Activated CD8-positive, alpha-beta T cell treated with anti-CD3 and anti-CD28 coated beads for 36 hours (primary cell): ENCODE measurements at regions not wholly inside any gene's neighbourhood (a gene's known extent, or its start where the extent isn't known, plus 50 kb on each side); places are given as distances from the start of the nearest gene placed in this dataset.

Experiments used
- ATAC-seq: fragments of 200-7000 bp; cut with Tn5 transposase; one replicate; pipeline ENCODE4 v1.10.0; 2021; ENCODE audit warnings: mild to moderate bottlenecking, moderate library complexity
- CTCF ChIA-PET: fragments of 350-600 bp; sonication (Branson Sonifier 250); formaldehyde crosslinking; loops from one replicate; lab custom pipeline; 2021; ENCODE audit warnings: antibody characterized with exemption; lab: Charles Lee
- POLR2A ChIA-PET: fragments of 350-600 bp; sonication (Branson Sonifier 250); formaldehyde crosslinking; loops from one replicate; lab custom pipeline; 2021; ENCODE audit warnings: antibody characterized with exemption; lab: Charles Lee
- DNase-seq: peaks from one replicate; pipeline ENCODE4 v3.0.0-alpha.2; 2020
- H3K27ac Mint-ChIP-seq: one replicate; pipeline ENCODE4 v1.8.0; 2021; ENCODE audit warnings: mild to moderate bottlenecking, mixed read lengths
- H3K27me3 Mint-ChIP-seq: one replicate; pipeline ENCODE4 v1.8.0; 2021; ENCODE audit warnings: mixed read lengths
- H3K36me3 Mint-ChIP-seq: one replicate; pipeline ENCODE4 v1.8.0; 2021; ENCODE audit warnings: low read depth, mixed read lengths
- H3K4me1 Mint-ChIP-seq: one replicate; pipeline ENCODE4 v1.8.0; 2021; ENCODE audit warnings: low read depth, mixed read lengths
- H3K4me3 Mint-ChIP-seq: one replicate; pipeline ENCODE4 v1.8.0; 2021; ENCODE audit warnings: mild to moderate bottlenecking, moderate library complexity, mixed read lengths
- H3K9me3 Mint-ChIP-seq: one replicate; pipeline ENCODE4 v1.8.0; 2021; ENCODE audit warnings: mixed read lengths
- intact Hi-C: fragments of 100-400 bp; cut with micrococcal nuclease; formaldehyde crosslinking; loops from one replicate; pipeline ENCODE4 v1.10.0; 2022
- TF ChIP-seq, protein P1 (sequence below): fragments of 200-600 bp; IDR thresholded peaks from one replicate; pipeline ENCODE4 v1.8.0; 2022; ENCODE audit warnings: antibody characterized with exemption, mild to moderate bottlenecking

DNA sequence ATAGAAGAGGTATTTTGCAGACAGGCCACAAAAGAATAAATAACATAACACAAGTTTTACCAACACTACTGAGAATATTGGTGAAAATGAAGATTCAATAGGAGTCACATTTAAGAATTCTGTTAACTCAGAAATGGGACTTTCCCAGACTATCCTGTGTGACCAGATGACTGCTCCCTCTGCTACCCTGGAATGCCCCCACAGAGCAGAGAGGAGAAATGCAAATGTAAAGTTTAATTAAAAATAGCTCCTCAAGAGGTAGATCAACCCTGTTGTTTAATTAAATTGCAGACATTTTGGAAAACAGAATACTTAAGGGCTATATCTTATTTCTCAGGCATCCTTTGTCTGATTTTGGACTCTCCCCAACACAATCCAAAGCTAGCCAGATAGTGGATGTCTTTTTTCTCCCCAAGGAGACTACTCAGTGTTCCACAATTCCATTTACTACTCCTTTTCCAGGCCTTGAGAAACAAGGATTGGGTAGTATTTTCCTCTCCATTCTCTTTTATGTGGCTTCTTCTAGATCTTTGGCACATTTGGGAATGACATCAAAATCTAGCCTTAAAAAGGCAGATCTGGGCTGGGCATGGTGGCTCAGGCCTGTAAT, 104.7 kb upstream of the TSC22D1 start:
- Mint-ChIP-seq H3K27ac (no peak overlapping the region), H3K36me3 (no peaks in the 10 kb centered on the region), H3K4me3 (no peak overlapping the region), H3K4me1 (peaks cover 5% of the 10 kb centered on the region), H3K27me3 (no peaks in the 10 kb centered on the region), H3K9me3 (peaks cover 3% of the 10 kb centered on the region)
- TF ChIP-seq, protein P1, sequence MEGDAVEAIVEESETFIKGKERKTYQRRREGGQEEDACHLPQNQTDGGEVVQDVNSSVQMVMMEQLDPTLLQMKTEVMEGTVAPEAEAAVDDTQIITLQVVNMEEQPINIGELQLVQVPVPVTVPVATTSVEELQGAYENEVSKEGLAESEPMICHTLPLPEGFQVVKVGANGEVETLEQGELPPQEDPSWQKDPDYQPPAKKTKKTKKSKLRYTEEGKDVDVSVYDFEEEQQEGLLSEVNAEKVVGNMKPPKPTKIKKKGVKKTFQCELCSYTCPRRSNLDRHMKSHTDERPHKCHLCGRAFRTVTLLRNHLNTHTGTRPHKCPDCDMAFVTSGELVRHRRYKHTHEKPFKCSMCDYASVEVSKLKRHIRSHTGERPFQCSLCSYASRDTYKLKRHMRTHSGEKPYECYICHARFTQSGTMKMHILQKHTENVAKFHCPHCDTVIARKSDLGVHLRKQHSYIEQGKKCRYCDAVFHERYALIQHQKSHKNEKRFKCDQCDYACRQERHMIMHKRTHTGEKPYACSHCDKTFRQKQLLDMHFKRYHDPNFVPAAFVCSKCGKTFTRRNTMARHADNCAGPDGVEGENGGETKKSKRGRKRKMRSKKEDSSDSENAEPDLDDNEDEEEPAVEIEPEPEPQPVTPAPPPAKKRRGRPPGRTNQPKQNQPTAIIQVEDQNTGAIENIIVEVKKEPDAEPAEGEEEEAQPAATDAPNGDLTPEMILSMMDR, result no peak
- ATAC-seq, result no peak
- POLR2A ChIA-PET, result no interaction called here
- intact Hi-C loops, result no loop called here
- CTCF ChIA-PET, result no interaction called here
- no peak for DNase-seq

DNA sequence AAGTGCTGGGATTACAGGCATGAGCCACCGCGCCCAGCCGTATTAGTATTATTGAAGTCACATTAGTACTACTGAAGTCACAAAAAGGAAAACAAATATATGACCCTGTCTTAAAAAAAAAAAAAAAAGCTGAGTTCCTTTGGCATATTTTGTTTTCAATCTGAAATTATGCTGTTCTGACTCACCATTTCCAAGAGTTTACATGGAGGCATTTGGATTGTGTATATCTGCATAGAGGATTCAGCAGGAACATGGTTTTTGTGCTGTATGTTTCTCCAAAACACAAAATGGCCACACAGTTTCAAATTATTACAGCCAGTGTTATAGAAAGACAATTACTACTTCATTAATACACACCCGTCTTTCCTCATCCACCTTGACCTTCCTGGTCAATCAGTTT, 103.5 kb upstream of the TSC22D1 start:
- ATAC-seq (no peak), DNase-seq (no peak)
- no peak overlapping the region for H3K4me3 Mint-ChIP-seq
- H3K27ac Mint-ChIP-seq, result no peak overlapping the region
- no peaks in the 10 kb centered on the region for H3K36me3 Mint-ChIP-seq
- ChIA-PET POLR2A (no interaction called here), CTCF (no interaction called here)
- no peaks in the 10 kb centered on the region for H3K4me1 Mint-ChIP-seq
- H3K27me3 Mint-ChIP-seq, result no peaks in the 10 kb centered on the region
- TF ChIP-seq, protein P1, result no peak
- peaks cover 3% of the 10 kb centered on the region for H3K9me3 Mint-ChIP-seq
- intact Hi-C loops, result loop anchor here (10.0 kb wide), 1 partner anchor 195 kb away; no protein-coding TSS in a partner anchor

DNA sequence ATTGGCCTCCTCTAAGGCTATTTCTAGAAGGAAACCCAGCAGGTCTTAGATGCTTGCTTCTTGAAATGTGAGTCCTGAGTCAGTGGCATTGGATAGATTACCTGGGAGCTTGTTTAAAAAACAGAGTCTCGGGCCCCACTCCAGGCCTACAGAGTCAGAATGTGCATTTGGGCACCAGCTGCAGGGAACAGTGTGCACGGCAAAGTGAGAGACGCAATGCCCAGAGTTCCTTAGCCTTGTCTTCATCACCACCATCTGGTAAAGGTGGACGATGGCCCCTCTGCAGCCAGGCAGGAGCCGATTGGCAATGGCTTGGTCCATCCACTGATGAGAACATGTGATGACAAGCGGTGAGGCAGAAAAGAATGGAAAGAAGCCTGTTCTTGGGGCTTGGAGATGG, 102.1 kb upstream of the TSC22D1 start:
- DNase-seq (no peak), ATAC-seq (no peak)
- Mint-ChIP-seq H3K4me1 (no peaks in the 10 kb centered on the region), H3K4me3 (no peak overlapping the region), H3K27ac (no peak overlapping the region), H3K9me3 (peaks cover 3% of the 10 kb centered on the region), H3K36me3 (no peaks in the 10 kb centered on the region), H3K27me3 (no peaks in the 10 kb centered on the region)
- ChIA-PET POLR2A (no interaction called here), CTCF (no interaction called here)
- intact Hi-C loops, result loop anchor here (10.0 kb wide), 1 partner anchor 193 kb away; no protein-coding TSS in a partner anchor
- TF ChIP-seq, protein P1, result no peak

DNA sequence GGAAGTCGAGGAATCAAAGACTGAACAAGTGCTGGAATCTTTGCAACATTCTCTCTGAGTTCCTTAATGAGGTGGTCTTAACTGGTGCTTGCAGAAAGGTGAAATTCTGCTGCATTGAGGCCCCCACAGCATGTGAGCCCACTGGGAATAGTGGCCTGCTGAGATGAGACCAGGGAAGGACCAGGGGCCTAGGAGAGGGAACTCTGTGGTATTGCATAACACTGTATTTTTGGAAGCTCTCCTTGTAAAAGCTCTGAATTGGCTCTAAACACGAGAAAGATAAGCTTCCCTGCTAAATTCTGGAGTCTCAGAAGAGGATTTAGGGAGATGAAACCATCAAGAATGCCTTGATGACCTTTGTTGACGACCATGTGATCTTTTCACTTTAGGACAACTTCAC, 100.4 kb upstream of the TSC22D1 start:
- peaks cover 3% of the 10 kb centered on the region for H3K9me3 Mint-ChIP-seq
- ChIA-PET CTCF (no interaction called here), POLR2A (no interaction called here)
- DNase-seq, result no peak
- intact Hi-C loops, result loop anchor here (10.0 kb wide), 1 partner anchor 192 kb away; no protein-coding TSS in a partner anchor
- H3K4me1 Mint-ChIP-seq, result no peaks in the 10 kb centered on the region
- TF ChIP-seq, protein P1, result no peak
- no peak overlapping the region for H3K4me3 Mint-ChIP-seq
- peaks cover 2% of the 10 kb centered on the region for H3K27me3 Mint-ChIP-seq
- ATAC-seq, result no peak
- no peak overlapping the region for H3K27ac Mint-ChIP-seq
- H3K36me3 Mint-ChIP-seq, result no peaks in the 10 kb centered on the region

DNA sequence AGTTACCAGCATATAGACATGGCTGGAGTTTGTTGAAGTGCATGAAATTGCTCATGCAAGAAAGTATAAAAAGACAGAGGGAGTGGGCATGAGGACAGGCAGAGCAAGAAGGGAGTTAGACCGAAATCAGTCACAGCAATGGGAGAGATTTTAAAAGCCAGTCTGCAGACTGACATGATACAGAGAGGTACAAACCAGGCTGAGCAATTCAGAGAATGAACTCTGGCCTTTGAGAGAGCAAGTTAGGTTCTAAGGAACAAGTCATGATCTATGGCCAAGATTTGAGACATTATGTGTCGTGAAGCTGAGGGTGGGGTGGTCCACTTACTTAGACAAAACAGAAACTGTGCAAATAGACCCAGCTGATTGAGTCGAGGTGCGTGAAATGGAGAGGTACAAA, 93.4 kb upstream of the TSC22D1 start:
- peaks cover 2% of the 10 kb centered on the region for H3K27me3 Mint-ChIP-seq
- ChIA-PET CTCF (no interaction called here), POLR2A (no interaction called here)
- ATAC-seq (no peak), DNase-seq (no peak)
- no peaks in the 10 kb centered on the region for H3K36me3 Mint-ChIP-seq
- no peaks in the 10 kb centered on the region for H3K4me1 Mint-ChIP-seq
- TF ChIP-seq, protein P1, result no peak
- H3K4me3 Mint-ChIP-seq, result no peak overlapping the region
- H3K27ac Mint-ChIP-seq, result no peak overlapping the region
- H3K9me3 Mint-ChIP-seq, result no peaks in the 10 kb centered on the region
- intact Hi-C loops, result no loop called here
